ENCODE measurements at regions not wholly inside any gene's neighbourhood (a gene's known extent, or its start where the extent isn't known, plus 50 kb on each side); places are given as distances from the start of the nearest gene placed in this dataset.

DNA sequence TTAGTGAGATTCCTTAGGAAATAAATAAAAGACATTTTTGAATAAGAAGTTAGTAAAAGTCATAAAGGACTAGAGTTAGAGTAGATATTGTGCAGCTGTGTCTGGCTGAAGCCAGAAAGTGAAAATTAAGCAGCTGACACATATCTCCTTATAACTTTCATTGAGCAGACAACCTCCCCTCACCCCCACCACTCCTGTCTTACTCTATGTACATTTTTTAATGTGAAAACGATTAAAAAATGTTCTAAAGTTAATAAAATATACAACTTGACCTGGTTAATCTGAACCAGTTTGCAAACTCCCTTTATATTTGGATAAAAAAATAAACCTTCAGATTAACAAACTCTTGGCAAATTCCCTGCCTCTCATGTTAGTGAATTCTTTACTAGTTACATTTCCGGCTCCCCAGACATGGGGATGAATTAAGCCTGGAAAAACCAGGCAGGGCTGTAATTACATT lies 462.8 kb downstream of the MEIS1 start:
- no peak for DNase-seq

GRCh38 chr2:66899109-66899508 lies 464.2 kb downstream of the MEIS1 start:
- no peak for DNase-seq

GRCh38 chr2:66899648-66900047 lies 464.7 kb downstream of the MEIS1 start:
- no peak for DNase-seq

DNA sequence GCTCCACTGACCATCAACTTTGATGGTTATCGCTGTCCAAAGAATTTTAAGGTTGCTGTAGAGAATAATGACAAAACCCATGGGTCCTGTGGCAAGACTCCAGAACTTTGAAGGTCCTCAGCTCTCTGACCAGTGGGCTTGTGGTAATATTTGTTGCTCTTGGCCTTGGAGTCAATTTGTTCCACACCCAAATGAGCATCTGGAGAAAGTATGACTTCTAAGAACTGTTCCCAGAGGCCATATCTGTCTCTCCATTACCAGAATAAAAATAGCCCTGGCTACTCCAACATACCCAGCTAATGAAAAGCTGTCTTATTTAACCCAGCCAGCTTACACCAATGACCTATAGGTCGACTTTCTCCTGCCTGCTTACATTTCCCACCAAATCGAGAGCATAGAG lies 466.4 kb downstream of the MEIS1 start:
- DNase-seq: no peak

DNA sequence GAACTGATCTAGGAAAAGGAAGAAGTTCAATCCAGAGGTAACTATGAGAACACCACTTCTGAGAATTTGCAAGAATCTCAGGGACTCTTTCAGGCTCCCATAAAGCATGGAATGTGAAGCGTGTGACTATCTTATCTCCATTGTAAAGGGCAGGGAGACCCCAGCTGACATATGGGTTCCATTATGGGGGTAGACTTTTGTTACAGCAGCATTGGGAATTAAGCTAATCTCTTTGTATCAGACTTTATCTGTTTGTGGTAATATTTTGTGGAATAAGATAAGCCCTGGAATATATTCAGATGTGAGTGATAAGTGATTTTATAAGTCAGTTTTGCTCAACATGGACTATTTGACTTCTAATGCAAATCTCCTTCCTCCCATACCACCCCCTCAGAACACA lies 468.3 kb downstream of the MEIS1 start:
- DNase-seq: no peak

GRCh38 chr2:66903745-66904465 lies 469.0 kb downstream of the MEIS1 start:
- DNase-seq: no peak

GRCh38 chr2:66915237-66915636 lies 480.3 kb downstream of the MEIS1 start:
- no peak for DNase-seq

DNA sequence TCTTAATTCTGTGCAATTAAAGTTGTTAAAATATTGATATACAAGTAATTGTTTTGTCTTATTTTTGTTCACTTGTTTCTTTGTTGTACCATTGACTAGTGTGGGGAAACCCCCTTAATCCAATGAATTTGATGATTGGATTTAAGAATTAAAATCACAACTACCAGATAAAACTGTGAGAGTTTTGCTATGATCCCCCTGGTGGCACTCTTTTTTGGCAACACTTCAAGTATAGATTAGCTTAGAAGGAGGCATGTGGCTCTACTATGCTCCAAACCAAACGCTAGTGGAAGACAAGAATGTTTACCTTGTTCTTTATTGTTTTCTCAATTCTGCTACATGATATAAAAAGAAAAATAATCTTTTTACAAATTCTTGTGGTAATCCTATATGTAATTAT lies 477.8 kb upstream of the ETAA1 start:
- DNase-seq: no peak

DNA sequence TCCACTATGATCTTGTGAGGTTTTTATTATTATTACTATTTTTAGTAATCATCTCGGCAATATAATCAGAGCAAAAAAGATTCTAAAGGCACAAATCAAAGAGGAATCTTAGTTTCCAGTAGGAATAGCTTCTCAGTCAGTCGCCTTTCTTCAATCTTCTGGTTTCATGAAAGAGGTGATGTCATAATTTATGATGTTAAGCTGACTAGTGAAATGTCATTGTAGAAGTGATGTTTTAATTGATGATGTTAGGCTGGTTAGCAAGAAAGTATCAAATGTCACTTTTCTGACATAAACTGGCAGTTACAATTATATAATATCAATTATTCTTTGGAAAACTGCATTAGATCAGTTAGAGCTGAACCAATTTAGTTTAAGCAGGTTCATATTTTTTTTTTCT lies 476.7 kb upstream of the ETAA1 start:
- DNase-seq: no peak

DNA sequence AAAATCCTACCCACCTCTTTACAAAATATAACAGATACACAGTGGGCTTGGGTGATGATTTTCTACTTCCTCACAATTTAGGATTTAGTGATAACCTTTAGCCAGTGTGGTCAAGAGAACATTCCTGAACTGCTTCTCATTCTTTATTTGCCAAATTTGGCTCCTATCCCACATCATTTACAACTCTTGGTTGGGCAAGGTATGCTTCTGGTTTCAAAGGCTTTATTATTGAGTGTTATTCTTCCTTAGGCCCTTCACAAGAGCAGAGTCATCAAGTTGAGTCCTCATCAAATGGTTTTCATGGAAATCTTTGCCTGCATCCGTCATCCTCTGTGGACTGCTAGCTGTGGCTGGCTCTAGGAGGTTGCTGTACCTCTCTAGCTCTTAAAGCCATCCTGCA lies 472.0 kb upstream of the ETAA1 start:
- no peak for DNase-seq

GRCh38 chr2:66926594-66927112 lies 470.5 kb upstream of the ETAA1 start:
- no peak for DNase-seq

DNA sequence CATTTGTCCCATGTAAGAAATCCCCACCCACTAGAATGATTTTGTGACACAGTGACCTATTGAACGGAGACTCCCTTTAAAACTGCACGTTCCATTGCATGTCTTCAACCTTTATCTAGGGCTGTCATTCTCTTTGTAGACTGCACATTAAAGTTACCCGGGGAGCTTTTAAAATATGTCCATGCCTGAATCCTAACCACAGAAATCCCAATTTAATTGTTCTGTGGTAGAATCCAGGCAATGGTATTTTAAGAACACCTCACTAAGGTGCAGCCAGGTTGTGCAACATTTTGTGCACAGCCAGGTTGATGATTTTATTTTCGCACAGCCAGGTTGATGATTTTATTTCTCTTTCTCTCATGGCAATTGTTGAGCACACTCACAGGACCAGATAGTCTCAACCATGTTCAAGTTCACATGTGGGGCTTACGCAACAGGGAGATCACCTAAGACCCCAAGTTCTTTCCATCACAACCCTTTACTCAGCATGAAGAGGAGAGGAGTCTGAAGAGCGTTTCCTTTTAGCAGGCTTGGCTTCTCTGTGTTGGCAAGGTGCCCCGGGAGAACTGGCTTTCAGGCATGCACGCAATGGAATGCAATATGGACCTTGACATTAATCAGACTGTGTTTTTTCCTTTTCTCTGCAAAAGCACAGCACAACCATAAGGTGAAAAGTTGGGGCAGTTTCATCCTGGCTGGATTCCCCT lies 467.3 kb upstream of the ETAA1 start:
- no peak for DNase-seq

- DNase-seq: no peak
Observed at GRCh38 chr2:66930339-66931220, 466.6 kb upstream of the ETAA1 start.

DNA sequence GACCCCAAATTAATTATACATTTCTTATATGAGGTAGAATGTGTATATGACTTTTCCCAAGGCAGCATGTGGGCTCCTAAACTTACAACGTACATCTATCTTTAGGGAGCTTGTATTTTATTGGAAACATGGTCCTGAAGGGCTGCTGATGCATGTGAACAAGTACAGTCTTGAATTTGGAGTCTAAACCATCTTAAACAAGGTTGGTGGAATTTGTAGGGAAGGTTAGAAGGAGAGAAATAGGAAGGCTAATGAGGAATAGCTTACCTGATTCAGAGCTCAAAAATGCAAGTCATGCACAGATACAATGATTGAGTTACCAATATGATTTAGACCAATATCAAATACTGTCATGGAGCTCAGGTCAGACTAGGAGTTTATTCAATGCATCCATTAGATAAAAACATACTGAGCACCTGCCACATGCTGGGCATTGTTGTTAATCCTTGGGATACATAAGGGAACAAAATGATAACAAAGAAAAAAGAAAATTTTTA lies 458.6 kb upstream of the ETAA1 start:
- DNase-seq: no peak

- DNase-seq: no peak
Observed at GRCh38 chr2:66940080-66940479, 457.1 kb upstream of the ETAA1 start.

DNA sequence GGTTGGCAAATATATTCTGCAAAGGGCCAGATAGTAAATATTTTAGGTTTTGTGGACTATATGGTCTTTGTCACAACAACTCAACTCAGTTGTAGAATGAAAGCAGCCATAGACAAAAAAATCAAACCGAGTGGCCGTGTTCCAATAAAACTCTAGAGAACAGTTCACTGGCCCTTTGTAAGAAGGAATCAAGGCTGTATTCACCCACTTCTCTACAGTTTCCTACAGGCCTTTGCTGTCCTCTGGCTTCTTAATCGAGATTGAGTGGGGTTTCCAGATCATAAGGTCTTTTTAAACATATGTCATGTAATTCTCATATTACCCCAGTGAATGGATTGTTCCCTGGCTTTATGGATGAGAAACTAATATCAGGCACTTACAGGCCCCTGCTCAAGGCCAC lies 448.9 kb upstream of the ETAA1 start:
- no peak for DNase-seq

GRCh38 chr2:66957198-66957597 lies 439.9 kb upstream of the ETAA1 start:
- DNase-seq: no peak

DNA sequence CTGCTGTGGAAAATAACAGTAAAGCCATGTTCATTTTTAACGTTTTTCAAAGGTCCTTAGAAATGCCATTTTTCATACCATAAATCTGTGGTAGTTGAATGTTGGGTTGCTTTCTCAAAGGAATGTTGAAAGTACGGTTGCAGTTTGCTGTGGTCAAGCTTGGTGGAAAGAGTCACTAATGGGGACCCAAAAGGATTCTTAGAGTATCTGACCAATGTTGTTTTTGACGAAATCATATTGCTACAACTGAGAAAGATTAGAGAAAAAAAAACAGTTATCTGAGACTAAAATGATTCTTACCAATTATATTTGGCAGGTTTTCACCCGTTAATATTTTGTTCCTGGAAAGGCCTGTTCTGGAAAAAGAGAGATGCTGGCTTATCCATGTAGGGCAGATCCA lies 439.5 kb upstream of the ETAA1 start:
- DNase-seq: no peak

GRCh38 chr2:66960161-66960560 lies 437.0 kb upstream of the ETAA1 start:
- no peak for DNase-seq

- no peak for DNase-seq
Observed at GRCh38 chr2:66962716-66963115, 434.4 kb upstream of the ETAA1 start.

GRCh38 chr2:66966631-66967030 lies 430.5 kb upstream of the ETAA1 start:
- no peak for DNase-seq

GRCh38 chr2:66968946-66969345 lies 428.2 kb upstream of the ETAA1 start:
- no peak for DNase-seq

DNA sequence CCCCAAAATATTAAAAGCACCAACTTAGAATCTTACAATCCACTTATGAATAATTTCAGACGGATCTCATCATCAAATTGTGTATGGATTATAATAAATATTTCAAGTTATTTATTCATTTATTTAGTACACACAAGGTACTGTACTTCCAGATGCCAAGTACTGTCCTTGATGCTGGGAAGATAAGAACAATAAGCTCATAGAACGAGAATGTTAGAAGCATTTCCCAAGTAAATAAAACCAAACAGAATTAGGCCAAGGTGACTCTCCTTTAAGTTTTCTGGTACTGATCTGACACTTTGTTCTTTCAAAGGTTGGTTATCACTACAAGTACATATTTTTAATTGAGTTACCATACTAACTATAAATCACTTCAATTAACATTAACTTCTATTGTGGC lies 416.1 kb upstream of the ETAA1 start:
- DNase-seq: no peak

Data from DMS153 (cell line).